H9 (cell line): ENCODE measurements at regions not wholly inside any gene's neighbourhood (a gene's known extent, or its start where the extent isn't known, plus 50 kb on each side); places are given as distances from the start of the nearest gene placed in this dataset.

ENCODE experiments used
- DNase-seq: peaks from one replicate; pipeline ENCODE4 v3.0.0-alpha.2; 2017
- H2AFZ ChIP-seq: one replicate; pipeline ENCODE4 v1.6.1; 2013; ENCODE audit warnings: mild to moderate bottlenecking, low read length, control low read depth, moderate library complexity
- H2AK5ac ChIP-seq: 2 replicates; pipeline ENCODE4 v1.6.1; 2013; ENCODE audit warnings: low read length, control low read depth, mixed read lengths; ENCODE audit not compliant: insufficient read length
- H2BK120ac ChIP-seq: one replicate; pipeline ENCODE4 v1.6.1; 2013; ENCODE audit warnings: low read depth, mild to moderate bottlenecking, low read length, control low read depth, inconsistent platforms; ENCODE audit not compliant: poor library complexity, severe bottlenecking
- H2BK12ac ChIP-seq: 2 replicates; pipeline ENCODE4 v1.6.1; 2013; ENCODE audit warnings: low read length, control low read depth, mixed read lengths, low read depth; ENCODE audit not compliant: insufficient read length
- H2BK15ac ChIP-seq: 2 replicates; pipeline ENCODE4 v1.6.1; 2013; ENCODE audit warnings: low read depth, low read length, control low read depth
- H2BK20ac ChIP-seq: one replicate; pipeline ENCODE4 v1.6.1; 2013; ENCODE audit warnings: low read depth, mild to moderate bottlenecking, low read length, control low read depth, inconsistent platforms; ENCODE audit not compliant: poor library complexity, severe bottlenecking
- H2BK5ac ChIP-seq: 2 replicates; pipeline ENCODE4 v1.6.1; 2013; ENCODE audit warnings: low read length, control low read depth, mixed read lengths; ENCODE audit not compliant: insufficient read length
- H3K14ac ChIP-seq: 2 replicates; pipeline ENCODE4 v1.6.1; 2013; ENCODE audit warnings: low read length, control low read depth; ENCODE audit not compliant: insufficient read depth
- H3K18ac ChIP-seq: 2 replicates; pipeline ENCODE4 v1.6.1; 2013; ENCODE audit warnings: low read depth, mild to moderate bottlenecking, mixed read lengths, low read length, control low read depth; ENCODE audit not compliant: insufficient read length
- H3K23ac ChIP-seq: 2 replicates; pipeline ENCODE4 v1.6.1; 2013; ENCODE audit warnings: low read length, control low read depth, mixed read lengths, low read depth; ENCODE audit not compliant: insufficient read length
- H3K23me2 ChIP-seq: 2 replicates; pipeline ENCODE4 v1.6.1; 2013; ENCODE audit warnings: low read depth, mild to moderate bottlenecking, mixed read lengths, low read length, control low read depth; ENCODE audit not compliant: insufficient read length, poor library complexity, severe bottlenecking
- H3K27ac ChIP-seq: 2 replicates; pipeline ENCODE4 v1.5.1; 2013; ENCODE audit warnings: low read length, control low read depth, mixed read lengths, low read depth; ENCODE audit not compliant: insufficient read length
- H3K27me3 ChIP-seq: 2 replicates; pipeline ENCODE4 v1.6.1; 2013; ENCODE audit warnings: low read length, control low read depth, inconsistent platforms; ENCODE audit not compliant: insufficient read depth
- H3K4ac ChIP-seq: 2 replicates; pipeline ENCODE4 v1.6.1; 2013; ENCODE audit warnings: low read depth, mild to moderate bottlenecking, control low read depth, inconsistent platforms, low read length, moderate library complexity
- H3K4me1 ChIP-seq: 2 replicates; pipeline ENCODE4 v1.6.1; 2013; ENCODE audit warnings: low read length, control low read depth, inconsistent platforms; ENCODE audit not compliant: insufficient read depth
- H3K4me2 ChIP-seq: 2 replicates; pipeline ENCODE4 v1.6.1; 2013; ENCODE audit warnings: low read length, control low read depth, mixed read lengths; ENCODE audit not compliant: insufficient read length, insufficient read depth
- H3K56ac ChIP-seq: 2 replicates; pipeline ENCODE4 v1.6.1; 2013; ENCODE audit warnings: low read depth, mild to moderate bottlenecking, mixed read lengths, low read length, control low read depth; ENCODE audit not compliant: insufficient read length
- H3K79me1 ChIP-seq: 2 replicates; pipeline ENCODE4 v1.6.1; 2013; ENCODE audit warnings: low read depth, mild to moderate bottlenecking, moderate library complexity, low read length, control low read depth, inconsistent platforms; ENCODE audit not compliant: insufficient read depth, poor library complexity, severe bottlenecking
- H3K79me2 ChIP-seq: 2 replicates; pipeline ENCODE4 v1.6.1; 2013; ENCODE audit warnings: low read length, control low read depth, inconsistent platforms; ENCODE audit not compliant: insufficient read depth
- H3K9ac ChIP-seq: 2 replicates; pipeline ENCODE4 v1.6.1; 2013; ENCODE audit warnings: low read length, control low read depth, mixed read lengths; ENCODE audit not compliant: insufficient read length; ENCODE audit errors: extremely low read depth
- H3K9me3 ChIP-seq: one replicate; pipeline ENCODE4 v1.6.1; 2013; ENCODE audit warnings: low read depth, low read length, inconsistent platforms; ENCODE audit not compliant: control insufficient read depth
- H3T11ph ChIP-seq: one replicate; pipeline ENCODE4 v1.6.1; 2013; ENCODE audit warnings: mild to moderate bottlenecking, low read length, control low read depth, inconsistent platforms
- H4K20me1 ChIP-seq: one replicate; pipeline ENCODE4 v1.6.1; 2013; ENCODE audit not compliant: control insufficient read depth, insufficient read length, insufficient read depth
- H4K5ac ChIP-seq: 2 replicates; pipeline ENCODE4 v1.6.1; 2013; ENCODE audit warnings: low read depth, mild to moderate bottlenecking, mixed read lengths, low read length, control low read depth; ENCODE audit not compliant: insufficient read length
- H4K8ac ChIP-seq: replicated peaks from 2 replicates; pipeline ENCODE4 v1.6.1; 2013; ENCODE audit warnings: low read length, control low read depth, mixed read lengths, low read depth; ENCODE audit not compliant: insufficient read length
- H4K91ac ChIP-seq: 2 replicates; pipeline ENCODE4 v1.6.1; 2013; ENCODE audit warnings: low read depth, mild to moderate bottlenecking, moderate library complexity, mixed read lengths, low read length, control low read depth; ENCODE audit not compliant: insufficient read length
- H3K27ac Mint-ChIP-seq, 3 experiments: 2 replicates in 2 of 3; 3 replicates in 1 of 3; pipeline ENCODE4 v1.8.0; 2020 to 2021; ENCODE audit warnings: mixed read lengths in 3 of 3, mild to moderate bottlenecking in 1 of 3, moderate library complexity in 1 of 3
- H3K27me3 Mint-ChIP-seq: 2 replicates; pipeline ENCODE4 v1.8.0; 2021; ENCODE audit warnings: low read depth, mild to moderate bottlenecking, moderate library complexity, mixed read lengths
- H3K36me3 Mint-ChIP-seq, 3 experiments: 2 replicates in 2 of 3; 3 replicates in 1 of 3; pipeline ENCODE4 v1.8.0; 2020 to 2021; ENCODE audit warnings: low read depth in 3 of 3, mixed read lengths in 3 of 3; ENCODE audit not compliant: insufficient read depth in 1 of 3
- H3K4me1 Mint-ChIP-seq, 2 experiments: 2 replicates each; pipeline ENCODE4 v1.8.0; 2020; ENCODE audit warnings: mixed read lengths in 2 of 2
- H3K4me3 Mint-ChIP-seq, 2 experiments: 2 replicates in 1 of 2; 3 replicates in 1 of 2; pipeline ENCODE4 v1.8.0; 2020 to 2021; ENCODE audit warnings: mild to moderate bottlenecking in 2 of 2, mixed read lengths in 2 of 2, moderate library complexity in 1 of 2
- H3K9me3 Mint-ChIP-seq, 2 experiments: 2 replicates in 1 of 2; 3 replicates in 1 of 2; pipeline ENCODE4 v1.8.0; 2020; ENCODE audit warnings: mild to moderate bottlenecking in 2 of 2, mixed read lengths in 2 of 2, moderate library complexity in 1 of 2
- CTCF ChIP-seq: fragments of 200-600 bp; sonication (generic); conservative IDR thresholded peaks from 3 replicates; pipeline ENCODE4 v1.8.0; 2021; ENCODE audit warnings: antibody characterized with exemption, mild to moderate bottlenecking
- WGBS: extraction: QIAGEN DNeasy Blood & Tissue Kit; methylation state at CpG from one replicate; pipeline ENCODE4 v1.1.7; 2013; ENCODE audit warnings: missing lambda C conversion rate, low lambda C conversion rate, mixed read lengths; ENCODE audit not compliant: insufficient read length; ENCODE audit errors: extremely low coverage; 5-methylcytosine and 5-hydroxymethylcytosine counted together

GRCh38 chr5:145090115-145090514, 745.0 kb downstream of the PRELID2 start:
- Histone ChIP-seq H3K79me1 (no peaks in the 10 kb centered on the region), H4K8ac (no peak overlapping the region), H3K27ac (no peak overlapping the region), H3T11ph (no peak overlapping the region), H3K4ac (no peak overlapping the region), H2BK12ac (no peak overlapping the region), H3K14ac (no peak overlapping the region), H3K9ac (no peak overlapping the region), H3K18ac (no peak overlapping the region), H3K23ac (no peak overlapping the region), H2BK120ac (no peak overlapping the region), H3K4me2 (no peak overlapping the region), H2BK15ac (no peak overlapping the region), H4K20me1 (no peaks in the 10 kb centered on the region), H3K9me3 (no peaks in the 10 kb centered on the region), H3K23me2 (no peaks in the 10 kb centered on the region), H2BK20ac (no peak overlapping the region), H3K79me2 (no peaks in the 10 kb centered on the region), H2BK5ac (no peak overlapping the region), H3K56ac (no peak overlapping the region), H3K4me1 (no peaks in the 10 kb centered on the region), H4K91ac (no peak overlapping the region), H4K5ac (no peak overlapping the region), H3K27me3 (no peaks in the 10 kb centered on the region), H2AFZ (no peak overlapping the region), H2AK5ac (no peak overlapping the region)
- no peak for DNase-seq
- Mint-ChIP-seq H3K4me1 (no peaks in the 10 kb centered on the region), H3K4me3 (no peak overlapping the region), H3K27me3 (no peaks in the 10 kb centered on the region), H3K9me3 (no peaks in the 10 kb centered on the region; a peak in 1 of 5 replicates), H3K36me3 (no peaks in the 10 kb centered on the region), H3K27ac (no peak overlapping the region; a peak in 1 of 7 replicates)
- no CpG with 5 or more reads among the region's 1 CpG for WGBS
- TF ChIP-seq CTCF: no peak
